ENCODE measurements at regions not wholly inside any gene's neighbourhood (a gene's known extent, or its start where the extent isn't known, plus 50 kb on each side); places are given as distances from the start of the nearest gene placed in this dataset.

DNA sequence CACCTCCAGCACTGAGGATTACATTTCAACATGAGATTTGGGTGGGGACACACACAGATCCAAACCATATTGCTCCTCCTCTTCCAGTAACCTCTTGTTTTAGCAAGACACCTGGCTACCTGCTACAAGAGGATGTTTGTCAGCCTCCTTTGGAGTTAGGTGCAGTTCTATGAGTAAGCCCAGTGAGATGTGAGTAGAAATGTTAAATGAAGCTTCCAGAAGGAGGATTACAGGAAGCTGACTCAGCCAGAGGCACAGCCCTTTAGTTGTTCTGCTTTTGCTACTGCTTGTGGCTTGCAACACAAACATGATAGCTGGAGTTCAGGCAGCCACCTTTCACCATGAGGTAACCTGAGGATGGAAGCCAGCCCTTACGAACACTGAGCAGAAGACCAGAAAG, 382.7 kb upstream of the RNF32 start:
- DNase-seq: no peak

DNA sequence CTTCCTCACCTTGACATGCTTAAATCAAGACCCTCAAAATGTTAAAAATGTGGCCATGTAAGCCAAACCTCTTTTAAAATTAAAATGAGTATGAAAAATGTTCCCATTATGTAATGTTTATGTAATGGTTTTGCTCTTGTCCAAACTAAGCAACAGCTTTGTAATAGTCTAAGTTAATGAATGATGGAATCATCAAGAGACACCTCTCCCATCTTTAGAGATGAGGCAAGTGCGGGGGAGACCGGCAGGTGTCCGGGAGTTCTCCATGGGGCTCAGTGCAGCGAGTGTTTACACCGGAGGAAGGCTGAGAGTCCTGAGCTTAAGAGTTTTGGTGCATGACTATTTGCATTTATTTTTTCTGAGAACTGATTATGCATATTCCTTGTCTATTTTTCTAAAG, 384.9 kb upstream of the RNF32 start:
- DNase-seq: no peak

DNA sequence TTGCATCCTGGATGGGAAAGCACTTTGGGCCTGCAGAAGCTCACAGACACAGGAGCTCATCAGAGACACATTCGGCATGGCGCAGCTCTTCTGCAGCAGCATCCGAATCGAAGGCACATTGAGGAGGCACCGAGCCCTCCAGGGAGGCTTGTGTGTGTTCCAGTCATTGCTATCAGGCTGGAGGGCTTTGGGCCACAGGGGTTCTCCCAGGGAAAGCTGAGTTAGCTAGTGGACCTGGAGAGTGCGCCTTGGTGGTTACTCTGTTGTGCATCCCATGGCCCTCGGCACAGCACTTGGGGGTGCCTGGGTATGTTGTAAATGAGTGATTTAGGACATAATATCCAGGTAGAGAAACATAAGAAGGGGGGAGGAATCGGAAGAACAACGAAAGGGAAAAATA, 388.7 kb upstream of the RNF32 start:
- no peak for DNase-seq

DNA sequence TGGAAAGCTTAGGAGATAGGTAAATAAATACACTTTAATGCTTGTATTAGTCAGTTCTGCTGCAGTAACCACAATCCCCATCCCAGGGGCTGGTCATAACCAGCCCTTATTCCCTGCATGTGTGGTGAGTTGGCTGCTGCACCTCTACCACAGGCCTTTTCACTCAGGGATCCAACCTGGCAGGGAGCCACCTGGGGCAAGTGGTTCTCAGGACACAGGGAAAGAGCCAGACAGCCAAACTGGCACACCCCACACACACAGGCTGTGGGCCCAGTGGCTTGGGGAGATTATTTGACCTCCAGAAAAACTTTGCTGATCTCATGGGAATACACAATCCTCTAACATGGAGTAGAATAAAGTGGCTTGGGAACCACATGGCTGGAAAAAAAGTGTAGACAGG, 400.0 kb upstream of the RNF32 start:
- no peak for DNase-seq

DNA sequence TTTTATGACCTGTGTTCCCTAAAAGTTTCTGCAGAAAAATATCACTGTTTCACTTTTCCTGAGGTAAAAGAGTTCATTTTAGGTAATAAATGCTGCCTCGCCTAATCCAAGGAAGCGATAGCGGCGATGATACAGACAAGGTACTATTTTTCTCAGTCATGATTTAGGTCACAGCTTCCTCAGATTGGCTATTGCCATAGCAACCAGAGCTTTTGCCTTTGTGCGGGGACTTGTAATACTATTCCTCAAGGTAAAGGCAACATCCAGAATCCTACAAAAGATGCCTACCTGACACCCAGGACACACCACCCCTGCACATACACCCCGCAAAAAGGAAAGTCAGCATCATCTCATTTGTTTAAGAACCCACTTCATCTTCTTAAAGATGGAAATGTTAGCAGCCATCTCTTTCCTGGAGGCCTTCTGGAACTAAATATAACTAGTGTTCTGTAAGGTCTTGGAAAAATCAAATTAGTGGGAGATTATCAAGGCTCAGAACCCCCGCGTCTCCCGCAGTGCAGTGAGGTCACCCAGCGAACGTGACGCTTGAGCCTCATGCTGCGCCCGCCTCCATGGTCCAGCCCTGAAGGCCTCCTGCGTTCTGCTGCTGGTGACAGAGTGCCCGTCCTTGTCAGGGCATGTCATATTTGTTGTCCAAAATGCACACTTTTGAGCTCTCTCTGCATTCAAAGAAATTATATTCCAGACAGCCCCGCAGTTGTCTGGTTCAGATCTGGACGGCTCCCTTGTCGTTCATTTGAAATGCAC, 402.0 kb upstream of the RNF32 start:
- DNase-seq: no peak

DNA sequence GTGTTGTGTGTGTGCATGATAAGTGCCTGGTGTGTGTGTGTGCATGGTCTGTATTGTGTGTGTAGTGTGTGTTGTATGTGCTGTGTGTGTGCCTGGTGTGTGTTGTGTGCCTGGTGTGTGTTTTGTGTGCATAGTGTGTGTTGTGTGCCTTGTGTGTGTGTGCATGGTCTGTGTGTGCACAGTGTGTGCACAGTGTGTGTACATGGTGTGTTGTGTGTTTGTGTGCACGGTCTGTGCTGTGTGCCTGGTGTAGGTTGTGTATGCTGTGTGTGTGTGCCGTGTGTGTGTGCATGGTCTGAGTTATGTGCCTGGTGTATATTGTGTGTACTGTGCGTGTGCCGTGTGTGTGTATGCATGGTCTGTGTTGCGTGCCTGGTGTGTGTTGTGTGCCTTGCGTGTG, 403.0 kb upstream of the RNF32 start:
- no peak for DNase-seq

DNA sequence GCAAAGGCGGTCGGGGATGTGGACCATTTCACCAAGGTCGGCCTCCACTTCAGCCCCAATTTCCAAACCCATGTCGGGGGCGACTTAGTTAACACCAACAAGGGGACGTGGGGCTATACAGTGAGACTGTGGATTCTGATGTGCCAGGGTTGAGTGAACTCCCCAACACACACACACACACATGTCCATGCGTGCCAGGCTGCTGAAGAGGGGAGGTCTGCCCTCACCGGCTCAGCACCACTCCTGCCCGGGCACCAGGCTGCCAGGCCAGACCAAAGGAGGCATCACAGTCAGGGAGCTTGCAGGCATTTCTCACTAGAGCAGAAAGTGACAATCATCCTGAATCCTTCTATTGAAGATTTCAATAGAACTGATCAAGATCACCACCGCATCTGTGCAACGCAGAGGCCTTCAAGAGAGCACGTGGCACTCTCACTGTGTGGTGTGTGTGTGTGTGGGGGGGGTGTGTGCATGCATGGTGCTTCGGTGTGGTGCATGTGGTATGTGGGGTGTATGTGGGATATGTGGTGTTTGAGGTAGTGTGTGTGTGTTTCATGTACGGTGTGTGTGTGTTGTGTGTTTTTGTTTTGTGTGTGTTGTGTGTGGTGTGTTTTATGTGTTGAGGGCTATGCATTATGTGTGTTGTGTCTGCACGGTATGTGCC, 403.5 kb upstream of the RNF32 start:
- no peak for DNase-seq

DNA sequence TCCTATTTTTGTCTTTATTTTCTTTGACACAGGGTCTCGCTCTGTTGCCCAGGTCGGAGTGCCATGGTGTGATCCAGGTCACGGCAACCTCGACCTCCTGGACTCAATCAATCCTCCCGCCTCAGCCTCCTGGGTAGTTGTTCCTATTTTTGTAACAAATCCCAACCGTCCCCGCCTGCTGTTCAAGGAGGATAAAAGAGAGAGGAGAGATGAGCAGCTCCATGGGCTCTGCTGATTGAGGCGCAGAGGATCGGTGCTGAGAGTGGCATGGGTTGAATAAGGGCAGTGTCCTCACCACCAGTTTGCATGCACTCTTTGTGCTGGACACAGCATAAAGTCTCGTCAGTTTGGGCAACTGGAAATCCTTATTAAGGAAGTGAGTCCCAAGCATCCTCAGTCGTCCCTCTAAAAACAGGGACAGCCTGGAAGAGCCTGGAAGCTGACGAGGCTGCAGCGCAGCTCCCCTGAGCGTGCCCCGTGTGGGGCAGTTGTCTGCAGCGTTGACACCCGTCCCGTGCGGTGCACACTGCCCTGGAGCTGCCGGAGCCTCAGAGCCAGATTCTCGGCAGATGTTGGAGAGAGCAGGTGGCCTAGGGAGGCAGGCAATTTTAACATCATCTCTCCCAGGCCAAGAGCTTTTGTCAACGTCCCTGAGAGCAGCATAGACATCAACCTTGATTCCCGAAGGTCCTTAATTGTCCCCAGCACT, 404.2 kb upstream of the RNF32 start:
- DNase-seq: no peak

DNA sequence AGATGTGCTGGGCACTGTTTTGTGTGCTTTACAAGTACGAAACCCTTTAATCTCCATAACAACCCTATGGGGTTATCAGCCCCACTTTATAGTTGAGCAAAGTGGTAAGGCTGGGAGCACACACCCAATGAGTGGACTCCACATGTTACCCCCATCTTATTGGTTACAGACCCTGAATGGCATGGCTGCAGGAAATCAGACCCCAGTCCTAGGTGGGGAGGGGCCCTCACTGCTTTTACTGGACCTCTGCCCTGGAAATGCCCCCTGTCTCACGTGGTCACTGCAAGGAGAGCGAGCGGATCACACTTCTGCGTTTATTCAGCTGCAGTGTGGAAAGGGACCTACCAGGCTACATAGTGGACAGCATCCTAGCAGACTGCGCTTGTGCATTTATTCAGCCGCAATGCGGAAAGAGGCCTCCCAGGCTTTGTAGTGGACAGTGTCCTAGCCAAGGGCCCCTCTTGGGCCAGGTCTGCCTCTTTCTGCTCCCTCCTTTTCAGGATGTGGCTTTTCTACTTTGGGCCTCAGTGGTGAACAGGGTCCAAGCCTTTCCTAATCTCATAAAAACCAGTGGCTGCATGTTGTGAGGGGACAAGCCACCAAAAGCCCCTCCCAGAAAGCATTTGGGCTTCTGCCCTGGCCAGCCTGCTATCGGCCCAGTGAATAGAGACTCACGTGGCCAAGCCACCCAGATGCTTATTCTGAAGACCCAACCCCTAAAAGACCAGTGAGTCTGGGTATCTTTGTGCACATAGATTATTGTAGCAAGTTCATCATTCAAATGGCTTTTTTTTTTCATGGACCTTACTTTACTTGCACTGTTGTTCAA, 405.7 kb upstream of the RNF32 start:
- no peak for DNase-seq

DNA sequence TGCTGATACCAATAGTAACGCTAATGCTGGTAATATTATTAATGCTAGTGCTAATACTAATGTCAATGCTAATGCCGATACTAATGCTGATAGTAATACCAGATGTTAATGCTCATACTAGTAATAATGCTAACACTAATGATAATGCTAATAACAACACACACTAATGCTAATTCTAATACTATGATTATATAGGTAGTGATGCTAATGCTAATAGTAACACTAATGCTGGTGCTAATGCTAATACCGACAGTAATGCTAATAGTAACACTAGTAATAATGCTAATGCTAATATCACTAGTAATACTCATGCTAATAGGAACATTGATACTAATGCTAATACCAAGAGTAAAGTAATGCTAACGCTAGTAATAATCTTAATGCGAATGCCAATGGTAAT, 406.4 kb upstream of the RNF32 start:
- DNase-seq: no peak

DNA sequence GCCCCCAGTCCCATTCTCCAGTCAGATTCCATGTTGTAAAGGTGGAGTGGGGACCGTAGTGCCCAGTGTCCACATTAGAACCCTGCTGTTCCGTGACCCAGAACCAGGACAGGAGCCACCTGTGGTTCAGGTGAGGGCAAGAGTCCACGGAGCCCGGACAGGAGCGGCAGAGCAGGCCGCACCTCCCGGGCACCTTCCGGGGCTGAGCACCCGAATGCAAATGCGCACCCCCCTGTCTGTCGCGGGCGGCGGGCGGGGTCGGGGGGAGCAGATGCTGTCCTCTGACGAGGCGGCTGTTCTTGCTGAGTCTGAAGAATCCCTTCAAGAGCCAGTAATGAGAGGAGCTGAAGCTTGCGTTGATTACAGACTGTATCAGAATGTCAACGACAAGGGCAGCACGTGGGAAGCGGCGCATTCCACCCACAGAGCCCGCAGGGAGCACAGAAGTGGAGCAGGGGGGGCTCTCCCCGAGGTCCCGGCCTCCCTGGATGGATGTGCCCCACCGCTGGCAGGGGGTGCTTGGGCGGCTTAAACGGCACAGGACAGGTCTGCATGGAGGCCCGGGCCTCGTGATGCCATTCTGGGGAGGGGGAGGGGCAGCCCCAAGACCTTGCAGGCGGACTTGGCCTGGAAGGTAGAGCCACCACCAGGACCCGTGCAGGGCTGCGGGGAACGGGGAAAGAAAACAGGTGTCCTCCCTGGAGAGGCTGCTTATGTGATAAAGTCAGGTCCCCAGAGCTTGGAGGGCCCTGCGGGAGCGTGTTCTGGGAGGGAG, 407.5 kb upstream of the RNF32 start:
- DNase-seq: no peak

DNA sequence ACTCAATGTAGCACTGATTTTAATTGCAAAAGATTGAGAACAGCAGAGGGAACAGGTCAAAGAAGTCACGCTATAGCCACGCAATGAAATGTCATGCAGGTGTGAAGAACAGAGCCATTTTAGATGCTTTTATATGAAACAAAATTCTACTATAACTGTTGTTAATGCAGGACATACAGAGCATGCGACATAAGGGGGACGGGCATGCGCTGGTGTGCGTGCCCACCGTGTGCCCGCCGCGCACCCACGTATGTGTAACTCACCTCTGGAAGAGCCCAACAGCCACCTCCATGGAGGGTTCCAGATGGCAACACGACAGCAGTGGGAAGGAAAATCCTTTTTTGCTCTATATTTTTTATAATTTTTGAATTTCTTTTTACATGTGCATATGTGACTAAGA, 410.0 kb upstream of the RNF32 start:
- DNase-seq: no peak

DNA sequence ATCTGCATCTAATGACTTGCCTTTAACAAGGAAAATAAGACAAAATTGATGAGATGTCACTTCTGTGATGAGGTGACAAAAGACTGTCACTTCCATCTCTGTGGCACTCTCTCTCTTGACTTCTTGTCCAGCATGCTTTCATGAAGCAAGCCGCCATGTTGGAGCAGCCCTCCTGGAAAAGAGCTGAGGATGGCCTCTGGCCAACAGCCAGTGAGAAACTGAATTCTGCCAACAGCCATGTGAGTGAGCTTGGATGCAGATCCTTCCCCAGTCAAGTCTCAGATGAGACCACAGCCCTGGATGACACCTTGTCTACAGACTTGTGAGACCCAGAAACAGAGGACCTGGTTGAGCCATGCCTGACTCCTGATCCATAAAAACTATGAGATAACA, 412.6 kb upstream of the SHH start:
- DNase-seq: no peak

DNA sequence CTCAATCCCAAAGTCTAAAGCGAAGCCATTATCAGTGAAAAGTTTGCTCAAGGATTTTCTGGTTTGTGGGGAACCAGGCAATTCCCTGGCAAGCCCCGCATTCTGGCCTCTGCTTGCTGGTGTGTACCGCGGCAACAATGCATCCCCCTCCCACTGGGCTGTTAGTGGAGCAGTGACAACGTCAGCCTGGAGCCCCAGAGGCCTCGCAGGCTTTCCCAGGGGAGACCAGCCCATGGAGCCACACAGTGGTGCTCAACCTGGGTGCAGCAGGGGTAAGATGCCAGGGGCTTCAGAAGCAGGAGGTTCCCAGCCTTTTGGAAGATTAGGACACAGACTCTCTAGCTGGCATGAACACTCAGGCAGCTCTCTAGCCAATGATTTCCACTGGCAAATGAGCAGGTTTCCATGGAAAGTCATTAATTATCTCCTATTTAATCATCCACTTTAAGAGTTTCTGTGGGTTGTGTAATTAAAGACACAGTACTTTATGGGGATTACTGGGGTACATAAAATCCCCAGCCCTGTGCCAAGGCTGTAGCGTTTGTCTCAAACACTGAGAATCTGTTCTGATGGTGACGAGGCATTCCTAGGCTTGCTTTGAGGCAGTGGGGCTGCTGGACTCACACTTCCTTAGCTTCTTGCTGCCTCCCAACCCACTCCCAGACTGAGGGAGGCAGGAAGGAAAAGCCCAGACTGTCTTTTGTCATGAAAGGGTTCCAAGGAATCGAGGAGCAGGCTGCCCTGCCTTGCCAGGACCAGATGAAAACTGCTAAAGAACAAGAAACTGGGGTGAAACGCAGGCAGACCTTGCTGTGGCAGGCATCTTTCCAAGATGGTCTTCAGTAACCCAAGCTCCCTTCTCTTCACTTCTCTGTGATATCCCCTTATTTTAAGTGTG, 411.9 kb upstream of the SHH start:
- DNase-seq: no peak

DNA sequence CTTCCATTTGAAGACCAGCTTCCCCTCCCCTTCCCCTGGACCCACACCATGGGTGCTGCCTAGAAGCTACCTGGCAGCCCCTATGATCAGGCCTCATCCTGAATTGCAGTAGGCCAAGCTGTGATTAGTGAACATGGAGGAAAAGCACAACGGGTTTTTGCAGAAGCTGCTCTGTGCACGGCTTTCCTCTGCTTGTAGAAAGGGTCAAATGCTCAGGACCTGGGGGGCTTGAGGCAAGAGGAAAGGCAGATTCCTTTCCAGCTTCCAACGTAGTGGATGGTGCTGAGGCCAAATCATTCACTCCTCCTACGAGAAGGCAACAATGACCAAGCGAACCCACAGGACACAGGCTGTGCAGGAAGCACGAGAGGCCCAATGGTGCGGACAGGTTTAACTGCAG, 410.3 kb upstream of the SHH start:
- DNase-seq: no peak

DNA sequence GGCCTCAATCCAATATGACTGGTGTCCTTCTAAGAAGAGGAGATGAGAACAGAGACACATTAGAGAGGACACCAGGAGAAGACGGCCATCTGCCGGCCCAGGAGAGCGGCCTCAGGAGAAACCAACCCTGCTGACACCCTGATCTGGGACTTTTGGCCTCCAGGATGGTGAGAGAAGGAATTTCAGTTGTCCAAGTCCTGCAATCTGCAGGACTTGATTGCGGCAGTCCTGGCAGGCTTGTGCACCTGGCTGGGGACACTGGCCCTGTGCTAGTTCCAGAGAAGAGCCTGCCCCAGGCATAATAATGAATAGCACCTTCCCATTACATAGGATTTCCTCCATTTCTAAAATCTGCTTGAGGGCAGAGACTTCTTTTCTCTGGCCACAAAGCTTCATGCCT, 409.9 kb upstream of the SHH start:
- no peak for DNase-seq

DNA sequence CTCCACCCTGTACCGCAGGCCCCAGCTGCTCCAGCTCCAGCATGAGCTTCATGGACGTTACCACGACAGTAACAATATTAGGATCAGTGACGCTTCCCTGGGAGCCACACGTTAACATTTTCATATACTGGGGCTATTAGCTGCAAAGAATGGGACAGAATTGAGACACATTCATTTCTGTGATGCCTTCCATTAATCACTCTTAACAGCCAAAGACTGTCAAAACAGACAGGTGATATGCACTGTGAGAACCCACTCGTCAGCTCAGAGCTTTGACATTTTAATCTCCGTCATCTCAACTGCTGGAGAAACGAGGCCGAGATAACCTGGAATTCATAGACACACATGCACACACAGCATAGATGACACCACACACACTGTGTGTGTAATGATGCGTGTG, 408.4 kb upstream of the SHH start:
- no peak for DNase-seq

DNA sequence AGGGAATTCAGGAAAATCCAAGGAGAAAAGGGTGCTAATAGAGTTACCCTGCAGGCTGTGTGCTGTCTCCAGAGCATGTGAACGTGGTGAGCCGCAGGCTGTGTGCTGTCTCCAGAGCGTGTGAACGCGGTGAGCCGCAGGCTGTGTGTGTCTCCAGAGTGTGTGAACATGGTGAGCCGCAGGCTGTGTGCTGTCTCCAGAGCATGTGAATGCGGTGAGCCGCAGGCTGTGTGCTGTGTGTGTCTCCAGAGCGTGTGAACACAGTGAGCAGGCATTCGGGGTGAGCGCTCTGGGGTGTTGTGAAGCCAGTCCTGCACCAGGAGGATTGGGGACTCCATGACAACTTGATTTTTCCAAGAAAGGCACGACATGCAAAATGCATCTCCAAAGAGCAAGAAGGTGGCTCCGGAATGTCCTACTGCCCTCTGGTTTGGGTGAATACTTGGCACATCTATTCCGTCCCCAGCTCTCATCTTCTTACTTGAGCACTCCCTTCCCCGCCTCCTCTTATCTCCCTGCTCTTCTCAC, 407.9 kb upstream of the SHH start:
- DNase-seq: no peak

DNA sequence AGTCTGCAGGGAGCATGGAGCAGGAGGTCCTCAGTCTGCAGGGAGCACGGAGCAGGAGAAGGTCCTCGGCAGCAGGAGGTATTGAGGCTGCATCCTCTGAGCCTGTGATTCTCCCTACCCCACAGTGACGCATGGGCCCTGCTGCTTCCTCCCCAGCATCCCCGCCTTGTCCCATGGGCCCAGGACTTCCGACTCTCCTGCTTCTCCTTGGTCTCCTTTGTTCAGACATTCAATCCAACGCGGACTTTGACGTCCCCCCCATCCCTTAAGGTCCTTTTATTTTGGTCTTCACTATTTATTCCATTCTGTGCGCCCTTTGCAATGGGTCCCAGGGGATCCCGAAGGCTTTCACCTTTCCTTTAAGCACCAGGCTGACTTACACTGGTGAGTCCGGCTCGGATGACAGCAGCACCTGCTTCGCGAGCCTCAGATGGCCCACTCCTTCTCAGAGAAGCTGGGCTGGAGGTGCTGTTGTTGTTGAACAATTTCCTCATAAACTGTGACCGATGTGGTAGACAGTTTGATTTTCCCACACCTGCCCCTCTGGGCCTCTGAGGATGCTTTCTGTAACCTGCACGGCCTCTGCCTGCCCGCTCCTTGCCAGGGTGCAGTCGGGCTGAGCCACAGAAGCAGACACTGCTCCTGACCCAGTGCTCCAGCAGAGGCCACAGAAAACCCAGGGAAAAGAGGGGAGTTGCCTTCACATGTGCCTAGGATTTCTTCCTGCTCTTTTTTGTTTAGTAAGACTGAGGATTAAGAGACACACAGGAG, 407.2 kb upstream of the SHH start:
- DNase-seq: no peak

DNA sequence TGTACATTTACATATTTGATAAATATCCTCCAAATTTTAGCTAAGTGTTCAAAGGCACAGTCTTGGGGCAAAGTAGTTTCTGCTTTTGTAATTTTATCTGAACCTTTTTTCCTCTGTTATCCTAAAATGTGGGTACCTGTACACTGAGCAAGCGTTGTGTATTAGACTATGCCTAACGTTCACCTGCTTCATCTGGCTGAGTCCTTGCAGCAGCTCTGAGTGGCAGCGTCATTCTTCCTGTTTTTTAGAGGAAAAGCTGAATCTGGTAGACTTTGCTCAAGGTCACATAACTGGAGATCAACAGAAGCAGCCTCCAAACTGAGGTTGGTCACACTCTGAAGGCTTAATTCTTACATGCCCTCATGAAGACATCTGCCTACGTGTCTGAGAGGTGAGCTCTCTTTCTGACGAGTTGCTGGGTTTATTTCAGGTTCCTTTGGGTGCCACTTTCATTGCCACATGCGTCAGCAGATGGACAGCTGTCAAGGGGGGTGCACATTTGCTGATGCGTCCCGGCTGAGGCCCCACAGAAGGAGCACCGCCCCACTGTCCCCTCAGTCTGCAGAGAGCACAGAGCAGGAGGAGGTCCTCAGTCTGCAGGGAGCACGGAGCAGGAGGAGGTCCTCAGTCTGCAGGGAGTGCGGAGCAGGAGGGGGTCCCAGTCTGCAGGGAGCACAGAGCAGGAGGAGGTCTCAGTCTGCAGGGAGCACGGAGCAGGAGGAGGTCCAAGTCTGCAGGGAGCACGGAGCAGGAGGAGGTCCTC, 406.5 kb upstream of the SHH start:
- DNase-seq: no peak

Data from GDM1 (cell line).